ENCODE measurements at regions not wholly inside any gene's neighbourhood (a gene's known extent, or its start where the extent isn't known, plus 50 kb on each side); places are given as distances from the start of the nearest gene placed in this dataset.

DNA sequence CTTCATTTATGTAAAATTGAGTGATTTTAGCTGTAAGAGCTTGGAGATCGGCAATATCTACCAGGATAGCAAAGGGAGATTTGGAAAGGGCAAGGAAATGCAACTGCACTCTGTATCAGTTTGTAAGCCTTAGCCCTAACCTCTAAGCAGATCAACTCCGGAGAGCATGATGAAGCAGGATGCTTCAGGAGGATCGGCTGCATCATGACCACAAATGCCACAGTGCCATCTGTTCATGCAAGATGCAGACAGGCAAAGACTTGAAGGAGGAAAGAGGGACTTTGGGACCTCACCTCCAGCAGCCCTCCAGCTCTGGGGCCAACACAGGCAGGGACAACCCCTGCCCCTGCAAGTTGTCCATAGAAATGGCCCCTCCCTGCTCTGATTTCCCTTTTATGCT lies 377.6 kb upstream of the GATB start:
- no peak overlapping the region for H3K4me2 ChIP-seq (ENCODE audit: insufficient read depth, insufficient read length, low read length)
- no peaks in the 10 kb centered on the region for H4K20me1 ChIP-seq (ENCODE audit: control insufficient read depth, insufficient read depth, insufficient read length)
- H3K9ac ChIP-seq (ENCODE audit: extremely low read depth, insufficient read length, low read length) = no peak overlapping the region
- no peak overlapping the region for H4K8ac ChIP-seq (replicated peaks; ENCODE audit: insufficient read length, low read depth, low read length)
- no peak overlapping the region for H3T11ph ChIP-seq (ENCODE audit: low read length)
- no peak overlapping the region for H3K56ac ChIP-seq (ENCODE audit: insufficient read length, low read depth, low read length)
- no peaks in the 10 kb centered on the region for H3K23me2 ChIP-seq (ENCODE audit: insufficient read length, low read depth, low read length, poor library complexity, severe bottlenecking)
- H2BK120ac ChIP-seq (ENCODE audit: low read depth, low read length, poor library complexity, severe bottlenecking) = no peak overlapping the region
- H2BK12ac ChIP-seq (ENCODE audit: insufficient read length, low read depth, low read length) = no peak overlapping the region
- H3K14ac ChIP-seq (ENCODE audit: insufficient read depth, low read length) = no peak overlapping the region
- no peak overlapping the region for H3K27ac ChIP-seq (ENCODE audit: insufficient read length, low read depth, low read length)
- no peak for DNase-seq
- no peaks in the 10 kb centered on the region for H3K4me1 Mint-ChIP-seq
- H3K9me3 Mint-ChIP-seq = peaks cover 3 to 6% of the 10 kb centered on the region in 2 experiments; a peak in 2 of 5 replicates
- H2AFZ ChIP-seq (ENCODE audit: low read length) = no peak overlapping the region
- no peak overlapping the region for H3K4me3 Mint-ChIP-seq
- no peak overlapping the region for H2BK5ac ChIP-seq (ENCODE audit: insufficient read length, low read length)
- H3K79me1 ChIP-seq (ENCODE audit: insufficient read depth, low read depth, low read length, poor library complexity, severe bottlenecking) = no peaks in the 10 kb centered on the region
- no peak overlapping the region for H2BK15ac ChIP-seq (ENCODE audit: low read depth, low read length)
- no peaks in the 10 kb centered on the region for H3K27me3 ChIP-seq (ENCODE audit: insufficient read depth, low read length)
- H3K79me2 ChIP-seq (ENCODE audit: insufficient read depth, low read length) = no peaks in the 10 kb centered on the region
- no peak overlapping the region for H2AK5ac ChIP-seq (ENCODE audit: insufficient read length, low read length)
- no peak overlapping the region; a peak in 1 of 7 replicates for H3K27ac Mint-ChIP-seq
- WGBS (ENCODE audit: extremely low coverage, insufficient read length, low lambda C conversion rate) = no CpG with 5 or more reads among the region's 3 CpGs
- no peaks in the 10 kb centered on the region; a peak in 3 of 7 replicates for H3K36me3 Mint-ChIP-seq (ENCODE audit: insufficient read depth in 1 of 3, low read depth in 3 of 3)
- H4K5ac ChIP-seq (ENCODE audit: insufficient read length, low read depth, low read length) = no peak overlapping the region
- H3K4me1 ChIP-seq (ENCODE audit: insufficient read depth, low read length) = no peaks in the 10 kb centered on the region
- H3K18ac ChIP-seq (ENCODE audit: insufficient read length, low read depth, low read length) = no peak overlapping the region
- no peak overlapping the region for H2BK20ac ChIP-seq (ENCODE audit: low read depth, low read length, poor library complexity, severe bottlenecking)
- H3K4ac ChIP-seq (ENCODE audit: low read depth, low read length) = no peak overlapping the region
- no peak overlapping the region for H3K23ac ChIP-seq (ENCODE audit: insufficient read length, low read depth, low read length)
- no peak overlapping the region for H4K91ac ChIP-seq (ENCODE audit: insufficient read length, low read depth, low read length)
- peaks cover 2% of the 10 kb centered on the region for H3K27me3 Mint-ChIP-seq (ENCODE audit: low read depth)
- TF ChIP-seq, protein P1, sequence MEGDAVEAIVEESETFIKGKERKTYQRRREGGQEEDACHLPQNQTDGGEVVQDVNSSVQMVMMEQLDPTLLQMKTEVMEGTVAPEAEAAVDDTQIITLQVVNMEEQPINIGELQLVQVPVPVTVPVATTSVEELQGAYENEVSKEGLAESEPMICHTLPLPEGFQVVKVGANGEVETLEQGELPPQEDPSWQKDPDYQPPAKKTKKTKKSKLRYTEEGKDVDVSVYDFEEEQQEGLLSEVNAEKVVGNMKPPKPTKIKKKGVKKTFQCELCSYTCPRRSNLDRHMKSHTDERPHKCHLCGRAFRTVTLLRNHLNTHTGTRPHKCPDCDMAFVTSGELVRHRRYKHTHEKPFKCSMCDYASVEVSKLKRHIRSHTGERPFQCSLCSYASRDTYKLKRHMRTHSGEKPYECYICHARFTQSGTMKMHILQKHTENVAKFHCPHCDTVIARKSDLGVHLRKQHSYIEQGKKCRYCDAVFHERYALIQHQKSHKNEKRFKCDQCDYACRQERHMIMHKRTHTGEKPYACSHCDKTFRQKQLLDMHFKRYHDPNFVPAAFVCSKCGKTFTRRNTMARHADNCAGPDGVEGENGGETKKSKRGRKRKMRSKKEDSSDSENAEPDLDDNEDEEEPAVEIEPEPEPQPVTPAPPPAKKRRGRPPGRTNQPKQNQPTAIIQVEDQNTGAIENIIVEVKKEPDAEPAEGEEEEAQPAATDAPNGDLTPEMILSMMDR (conservative IDR thresholded peaks at IDR 0.05) = no peak
- H3K9me3 ChIP-seq (ENCODE audit: control insufficient read depth, low read depth, low read length) = no peaks in the 10 kb centered on the region
